ENCODE measurements at regions not wholly inside any gene's neighbourhood (a gene's known extent, or its start where the extent isn't known, plus 50 kb on each side); places are given as distances from the start of the nearest gene placed in this dataset.

- Histone ChIP-seq H3K4ac (ENCODE audit: low read depth, low read length) (no peak overlapping the region), H2AK5ac (ENCODE audit: low read length) (no peak overlapping the region), H3K79me1 (ENCODE audit: low read length) (no peaks in the 10 kb centered on the region), H3K27me3 (ENCODE audit: insufficient read depth, low read length) (no peaks in the 10 kb centered on the region), H3K27ac (ENCODE audit: low read depth, low read length) (no peak overlapping the region), H3K4me3 (ENCODE audit: low read depth, low read length) (no peak overlapping the region), H3K9me3 (ENCODE audit: insufficient read depth, low read depth, low read length) (no peaks in the 10 kb centered on the region), H2BK12ac (ENCODE audit: low read length) (no peak overlapping the region), H4K12ac (ENCODE audit: low read depth, low read length) (no peak overlapping the region), H3K18ac (ENCODE audit: low read length) (no peak overlapping the region), H4K8ac (ENCODE audit: low read depth, low read length) (no peak overlapping the region), H3K9ac (ENCODE audit: low read length) (no peak overlapping the region), H3K14ac (ENCODE audit: low read length) (no peak overlapping the region), H3K36me3 (ENCODE audit: control insufficient read depth in 1 of 2, insufficient read depth in 2 of 2, low read length in 2 of 2) (no peaks in the 10 kb centered on the region), H3K23ac (ENCODE audit: low read length) (no peak overlapping the region), H3K4me1 (ENCODE audit: control insufficient read depth in 1 of 2, insufficient read depth in 2 of 2, low read length in 2 of 2) (no peaks in the 10 kb centered on the region), H2AFZ (ENCODE audit: insufficient read depth, low read length, poor library complexity) (no peak overlapping the region), H2BK5ac (ENCODE audit: low read depth, low read length, poor library complexity) (no peak overlapping the region), H3K79me2 (ENCODE audit: control insufficient read depth, insufficient read depth, low read length, poor library complexity) (no peaks in the 10 kb centered on the region), H3K4me2 (ENCODE audit: low read length) (no peak overlapping the region), H4K91ac (ENCODE audit: low read depth, low read length) (no peak overlapping the region), H2BK120ac (ENCODE audit: insufficient read depth, low read length, poor library complexity) (no peak overlapping the region)
- no peak for DNase-seq
- no CpG with 5 or more reads among the region's 2 CpGs for WGBS (ENCODE audit: extremely low coverage, insufficient coverage, insufficient read length)
Observed at GRCh38 chr3:127123533-127123932, 69.4 kb upstream of the PRR23E start.

GRCh38 chr3:127124120-127124519 is 68.8 kb upstream of the PRR23E start:
- Histone ChIP-seq H2BK5ac (ENCODE audit: low read depth, low read length, poor library complexity) (no peak overlapping the region), H3K79me2 (ENCODE audit: control insufficient read depth, insufficient read depth, low read length, poor library complexity) (no peaks in the 10 kb centered on the region)

GRCh38 chr3:127131424-127132170 is 61.3 kb upstream of the PRR23E start:
- no CpG with 5 or more reads among the region's 10 CpGs for WGBS (ENCODE audit: extremely low coverage, insufficient coverage, insufficient read length)
- Histone ChIP-seq H3K79me2 (ENCODE audit: control insufficient read depth, insufficient read depth, low read length, poor library complexity) (no peaks in the 10 kb centered on the region), H3K79me1 (ENCODE audit: low read length) (no peaks in the 10 kb centered on the region), H3K27ac (ENCODE audit: low read depth, low read length) (no peak overlapping the region), H2AFZ (ENCODE audit: insufficient read depth, low read length, poor library complexity) (no peak overlapping the region), H3K9ac (ENCODE audit: low read length) (no peak overlapping the region), H3K36me3 (ENCODE audit: control insufficient read depth in 1 of 2, insufficient read depth in 2 of 2, low read length in 2 of 2) (no peaks in the 10 kb centered on the region), H4K8ac (ENCODE audit: low read depth, low read length) (no peak overlapping the region), H3K9me3 (ENCODE audit: insufficient read depth, low read depth, low read length) (no peaks in the 10 kb centered on the region), H4K12ac (ENCODE audit: low read depth, low read length) (no peak overlapping the region), H3K4me2 (ENCODE audit: low read length) (no peak overlapping the region), H2AK5ac (ENCODE audit: low read length) (no peak overlapping the region), H4K91ac (ENCODE audit: low read depth, low read length) (no peak overlapping the region), H2BK5ac (ENCODE audit: low read depth, low read length, poor library complexity) (no peak overlapping the region), H3K4ac (ENCODE audit: low read depth, low read length) (no peak overlapping the region), H3K4me1 (ENCODE audit: control insufficient read depth in 1 of 2, insufficient read depth in 2 of 2, low read length in 2 of 2) (no peaks in the 10 kb centered on the region), H2BK12ac (ENCODE audit: low read length) (no peak overlapping the region), H3K23ac (ENCODE audit: low read length) (no peak overlapping the region), H3K4me3 (ENCODE audit: low read depth, low read length) (no peak overlapping the region), H2BK120ac (ENCODE audit: insufficient read depth, low read length, poor library complexity) (no peak overlapping the region), H3K27me3 (ENCODE audit: insufficient read depth, low read length) (peaks cover 18% of the 10 kb centered on the region), H3K14ac (ENCODE audit: low read length) (no peak overlapping the region), H3K18ac (ENCODE audit: low read length) (no peak overlapping the region)
- DNase-seq = no peak

More at GRCh38 chr3:127124120-127124519, 68.8 kb upstream of the PRR23E start:
- H2AK5ac ChIP-seq (ENCODE audit: low read length) = no peak overlapping the region
- no peaks in the 10 kb centered on the region for H3K27me3 ChIP-seq (ENCODE audit: insufficient read depth, low read length)
- H3K36me3 ChIP-seq (ENCODE audit: control insufficient read depth in 1 of 2, insufficient read depth in 2 of 2, low read length in 2 of 2) = no peaks in the 10 kb centered on the region
- no peak overlapping the region for H3K4me3 ChIP-seq (ENCODE audit: low read depth, low read length)
- H2BK120ac ChIP-seq (ENCODE audit: insufficient read depth, low read length, poor library complexity) = no peak overlapping the region
- H3K4me1 ChIP-seq (ENCODE audit: control insufficient read depth in 1 of 2, insufficient read depth in 2 of 2, low read length in 2 of 2) = no peaks in the 10 kb centered on the region
- H4K8ac ChIP-seq (ENCODE audit: low read depth, low read length) = no peak overlapping the region
- H3K14ac ChIP-seq (ENCODE audit: low read length) = no peak overlapping the region
- H3K18ac ChIP-seq (ENCODE audit: low read length) = no peak overlapping the region
- WGBS (ENCODE audit: extremely low coverage, insufficient coverage, insufficient read length) = no CpG with 5 or more reads among the region's 4 CpGs
- H4K91ac ChIP-seq (ENCODE audit: low read depth, low read length) = no peak overlapping the region
- H3K4ac ChIP-seq (ENCODE audit: low read depth, low read length) = no peak overlapping the region
- DNase-seq = no peak
- no peak overlapping the region for H2AFZ ChIP-seq (ENCODE audit: insufficient read depth, low read length, poor library complexity)
- H3K23ac ChIP-seq (ENCODE audit: low read length) = no peak overlapping the region
- no peak overlapping the region for H2BK12ac ChIP-seq (ENCODE audit: low read length)
- no peaks in the 10 kb centered on the region for H3K79me1 ChIP-seq (ENCODE audit: low read length)
- no peak overlapping the region for H3K4me2 ChIP-seq (ENCODE audit: low read length)
- no peak overlapping the region for H4K12ac ChIP-seq (ENCODE audit: low read depth, low read length)
- H3K9ac ChIP-seq (ENCODE audit: low read length) = no peak overlapping the region
- no peak overlapping the region for H3K27ac ChIP-seq (ENCODE audit: low read depth, low read length)
- H3K9me3 ChIP-seq (ENCODE audit: insufficient read depth, low read depth, low read length) = no peaks in the 10 kb centered on the region

- H3K14ac ChIP-seq (ENCODE audit: low read length) = no peak overlapping the region
- no peak overlapping the region for H4K91ac ChIP-seq (ENCODE audit: low read depth, low read length)
- H3K9me3 ChIP-seq (ENCODE audit: insufficient read depth, low read depth, low read length) = no peaks in the 10 kb centered on the region
- no peak overlapping the region for H4K8ac ChIP-seq (ENCODE audit: low read depth, low read length)
- no peak overlapping the region for H3K4me3 ChIP-seq (ENCODE audit: low read depth, low read length)
- no peaks in the 10 kb centered on the region for H3K79me2 ChIP-seq (ENCODE audit: control insufficient read depth, insufficient read depth, low read length, poor library complexity)
- no peak overlapping the region for H3K4me2 ChIP-seq (ENCODE audit: low read length)
- H3K9ac ChIP-seq (ENCODE audit: low read length) = no peak overlapping the region
- no CpG with 5 or more reads among the region's 5 CpGs for WGBS (ENCODE audit: extremely low coverage, insufficient coverage, insufficient read length)
- no peaks in the 10 kb centered on the region for H3K4me1 ChIP-seq (ENCODE audit: control insufficient read depth in 1 of 2, insufficient read depth in 2 of 2, low read length in 2 of 2)
- no peak overlapping the region for H4K12ac ChIP-seq (ENCODE audit: low read depth, low read length)
- no peaks in the 10 kb centered on the region for H3K79me1 ChIP-seq (ENCODE audit: low read length)
- H2AFZ ChIP-seq (ENCODE audit: insufficient read depth, low read length, poor library complexity) = no peak overlapping the region
- no peak overlapping the region for H2AK5ac ChIP-seq (ENCODE audit: low read length)
- no peak overlapping the region for H2BK5ac ChIP-seq (ENCODE audit: low read depth, low read length, poor library complexity)
- no peak overlapping the region for H2BK120ac ChIP-seq (ENCODE audit: insufficient read depth, low read length, poor library complexity)
- H3K36me3 ChIP-seq (ENCODE audit: control insufficient read depth in 1 of 2, insufficient read depth in 2 of 2, low read length in 2 of 2) = no peaks in the 10 kb centered on the region
- H3K4ac ChIP-seq (ENCODE audit: low read depth, low read length) = no peak overlapping the region
- no peak overlapping the region for H3K23ac ChIP-seq (ENCODE audit: low read length)
- no peak overlapping the region for H2BK12ac ChIP-seq (ENCODE audit: low read length)
- H3K27me3 ChIP-seq (ENCODE audit: insufficient read depth, low read length) = peaks cover 18% of the 10 kb centered on the region
- no peak overlapping the region for H3K27ac ChIP-seq (ENCODE audit: low read depth, low read length)
- H3K18ac ChIP-seq (ENCODE audit: low read length) = no peak overlapping the region
- DNase-seq = no peak
Observed at GRCh38 chr3:127132876-127133275, 60.1 kb upstream of the PRR23E start.
